HFFc6 (cell line): ENCODE measurements at regions not wholly inside any gene's neighbourhood (a gene's known extent, or its start where the extent isn't known, plus 50 kb on each side); places are given as distances from the start of the nearest gene placed in this dataset.
"Not testable (repeated sequence)": the region's sequence is repeated elsewhere in the genome, so short reads cannot be mapped to it uniquely, and the experiment has no call there.

ENCODE experiments used
- DNase-seq: peaks from one replicate; pipeline ENCODE4 v3.0.0-alpha.2; 2018
- H3K27ac Mint-ChIP-seq: 2 replicates; pipeline ENCODE4 v1.8.0; 2020; ENCODE audit warnings: mild to moderate bottlenecking, mixed read lengths
- H3K27me3 Mint-ChIP-seq: 2 replicates; pipeline ENCODE4 v1.8.0; 2021; ENCODE audit warnings: mild to moderate bottlenecking, moderate library complexity, mixed read lengths; ENCODE audit not compliant: insufficient read depth
- H3K36me3 Mint-ChIP-seq: 2 replicates; pipeline ENCODE4 v1.8.0; 2021; ENCODE audit warnings: low read depth, mixed read lengths
- H3K4me1 Mint-ChIP-seq: 2 replicates; pipeline ENCODE4 v1.8.0; 2020; ENCODE audit warnings: low read depth, mixed read lengths
- H3K4me3 Mint-ChIP-seq: 2 replicates; pipeline ENCODE4 v1.8.0; 2020; ENCODE audit warnings: mild to moderate bottlenecking, moderate library complexity, mixed read lengths
- H3K9me3 Mint-ChIP-seq: 2 replicates; pipeline ENCODE4 v1.8.0; 2020; ENCODE audit warnings: mild to moderate bottlenecking, mixed read lengths
- TF ChIP-seq, protein P1 (sequence below): fragments of 200-600 bp; sonication (generic); IDR thresholded peaks from 2 replicates; pipeline ENCODE4 v1.5.0; 2021; ENCODE audit warnings: antibody characterized with exemption, mild to moderate bottlenecking

DNA sequence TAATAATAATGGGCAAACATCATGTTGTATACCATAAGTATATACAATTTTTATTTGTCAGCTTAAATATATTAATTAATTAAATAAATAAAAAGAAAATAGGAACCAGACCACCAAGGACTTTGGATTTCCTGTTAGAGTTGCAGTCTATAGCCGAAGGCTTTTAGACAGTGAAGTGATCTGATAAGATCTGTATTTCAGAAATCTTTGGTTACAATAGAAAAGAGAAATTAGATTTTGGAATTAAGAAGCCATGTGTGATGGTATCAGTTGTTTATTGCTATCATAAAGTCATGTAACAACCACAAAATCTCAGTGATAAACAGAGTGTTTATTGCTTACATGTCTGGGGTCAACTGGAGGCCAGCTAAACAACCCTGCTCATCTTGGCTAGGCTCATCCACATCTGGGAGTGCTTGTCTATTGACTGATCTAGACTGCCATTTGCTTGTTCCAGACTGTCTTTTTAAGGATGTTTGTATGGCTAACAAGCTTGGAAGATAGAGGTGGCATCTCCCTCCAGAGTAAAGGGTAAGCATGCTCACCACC is 142.1 kb upstream of the USP9X start:
- no peaks in the 10 kb centered on the region for H3K36me3 Mint-ChIP-seq
- TF ChIP-seq, protein P1, sequence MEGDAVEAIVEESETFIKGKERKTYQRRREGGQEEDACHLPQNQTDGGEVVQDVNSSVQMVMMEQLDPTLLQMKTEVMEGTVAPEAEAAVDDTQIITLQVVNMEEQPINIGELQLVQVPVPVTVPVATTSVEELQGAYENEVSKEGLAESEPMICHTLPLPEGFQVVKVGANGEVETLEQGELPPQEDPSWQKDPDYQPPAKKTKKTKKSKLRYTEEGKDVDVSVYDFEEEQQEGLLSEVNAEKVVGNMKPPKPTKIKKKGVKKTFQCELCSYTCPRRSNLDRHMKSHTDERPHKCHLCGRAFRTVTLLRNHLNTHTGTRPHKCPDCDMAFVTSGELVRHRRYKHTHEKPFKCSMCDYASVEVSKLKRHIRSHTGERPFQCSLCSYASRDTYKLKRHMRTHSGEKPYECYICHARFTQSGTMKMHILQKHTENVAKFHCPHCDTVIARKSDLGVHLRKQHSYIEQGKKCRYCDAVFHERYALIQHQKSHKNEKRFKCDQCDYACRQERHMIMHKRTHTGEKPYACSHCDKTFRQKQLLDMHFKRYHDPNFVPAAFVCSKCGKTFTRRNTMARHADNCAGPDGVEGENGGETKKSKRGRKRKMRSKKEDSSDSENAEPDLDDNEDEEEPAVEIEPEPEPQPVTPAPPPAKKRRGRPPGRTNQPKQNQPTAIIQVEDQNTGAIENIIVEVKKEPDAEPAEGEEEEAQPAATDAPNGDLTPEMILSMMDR: no peak
- no peak for DNase-seq
- no peak overlapping the region for H3K4me3 Mint-ChIP-seq
- no peaks in the 10 kb centered on the region; the same call in 1 of the 2 replicates for H3K27me3 Mint-ChIP-seq
- peaks cover 19% of the 10 kb centered on the region for H3K4me1 Mint-ChIP-seq
- H3K9me3 Mint-ChIP-seq: no peaks in the 10 kb centered on the region
- no peak overlapping the region for H3K27ac Mint-ChIP-seq

DNA sequence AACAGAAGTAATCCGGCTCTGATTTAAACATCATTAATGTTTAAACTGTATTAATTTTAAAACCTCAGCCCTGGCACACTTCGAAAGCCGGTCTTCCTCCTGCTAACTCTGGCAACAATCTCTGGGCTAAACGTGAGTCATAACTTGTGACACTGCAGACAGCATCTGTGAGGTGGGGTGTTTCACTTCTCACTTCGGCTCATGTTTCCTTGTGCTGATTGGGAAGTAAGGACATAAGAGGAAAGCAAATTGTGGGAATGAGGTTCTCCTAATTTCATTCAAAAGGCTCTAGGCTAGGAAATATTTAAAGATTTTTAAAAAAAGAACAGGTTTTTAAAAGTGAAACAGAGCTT is 139.9 kb upstream of the USP9X start:
- peak; percentile 30 for DNase-seq
- Mint-ChIP-seq H3K27me3 (peaks cover 2% of the 10 kb centered on the region), H3K27ac (0 out of 2 replicates have a peak overlapping the region, but pooled peaks have one; percentile 8), H3K4me3 (peak overlapping the region; percentile 47), H3K9me3 (no peaks in the 10 kb centered on the region), H3K36me3 (no peaks in the 10 kb centered on the region), H3K4me1 (peaks cover 10% of the 10 kb centered on the region)
- TF ChIP-seq, protein P1: no peak

DNA sequence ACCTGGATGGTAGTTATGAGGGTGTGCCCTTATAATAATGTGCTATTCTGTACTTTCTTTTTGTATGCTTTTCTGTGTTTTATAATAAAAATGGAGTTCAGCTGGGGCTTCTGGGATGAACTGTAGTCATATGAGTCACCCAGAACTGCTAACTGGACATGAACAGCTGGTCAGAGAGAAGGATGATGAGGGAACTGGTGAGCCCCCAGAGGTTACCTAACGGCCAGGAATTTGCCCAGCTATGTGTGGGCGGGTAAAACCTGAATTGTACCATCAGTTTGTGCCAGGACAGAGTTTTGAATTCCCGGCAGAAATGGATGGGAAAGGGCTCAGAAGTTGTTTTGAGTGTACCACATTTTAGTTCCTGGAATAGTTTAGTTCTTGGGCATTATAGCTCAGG is 138.0 kb upstream of the USP9X start:
- Mint-ChIP-seq H3K36me3 (no peaks in the 10 kb centered on the region), H3K4me3 (no peak overlapping the region), H3K4me1 (peaks cover 10% of the 10 kb centered on the region), H3K9me3 (no peaks in the 10 kb centered on the region), H3K27ac (no peak overlapping the region), H3K27me3 (peaks cover 3% of the 10 kb centered on the region)
- TF ChIP-seq, protein P1: no peak
- peak; percentile 3 for DNase-seq

DNA sequence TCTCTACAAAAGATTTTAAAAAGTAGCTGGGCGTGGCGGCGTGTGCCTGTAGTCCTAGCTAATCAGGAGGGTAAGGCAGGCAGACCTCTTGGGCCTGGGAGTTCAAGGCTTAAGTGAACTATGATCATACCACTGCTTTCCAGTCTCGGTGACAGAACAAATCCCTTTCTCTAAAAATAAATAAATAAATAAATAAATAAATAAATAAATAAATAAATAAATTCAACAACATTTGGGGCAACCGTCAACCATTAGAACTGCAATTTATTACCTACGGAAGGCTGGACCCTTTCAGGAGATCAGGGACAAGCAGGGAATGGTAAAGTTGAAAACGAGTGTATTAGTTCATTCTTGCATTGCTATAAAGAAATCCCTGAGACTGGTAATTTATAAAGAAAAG is 136.2 kb upstream of the USP9X start:
- no peak overlapping the region for H3K4me3 Mint-ChIP-seq
- no peak overlapping the region for H3K27ac Mint-ChIP-seq
- TF ChIP-seq, protein P1: no peak
- no peaks in the 10 kb centered on the region for H3K9me3 Mint-ChIP-seq
- no peak for DNase-seq
- H3K36me3 Mint-ChIP-seq: no peaks in the 10 kb centered on the region
- peaks cover 3% of the 10 kb centered on the region for H3K27me3 Mint-ChIP-seq
- peaks cover 10% of the 10 kb centered on the region for H3K4me1 Mint-ChIP-seq

GRCh38 chrX:40950546-40950945 is 134.7 kb upstream of the USP9X start:
- Mint-ChIP-seq H3K27me3 (peaks cover 3% of the 10 kb centered on the region), H3K36me3 (no peaks in the 10 kb centered on the region)
- TF ChIP-seq, protein P1: no peak

DNA sequence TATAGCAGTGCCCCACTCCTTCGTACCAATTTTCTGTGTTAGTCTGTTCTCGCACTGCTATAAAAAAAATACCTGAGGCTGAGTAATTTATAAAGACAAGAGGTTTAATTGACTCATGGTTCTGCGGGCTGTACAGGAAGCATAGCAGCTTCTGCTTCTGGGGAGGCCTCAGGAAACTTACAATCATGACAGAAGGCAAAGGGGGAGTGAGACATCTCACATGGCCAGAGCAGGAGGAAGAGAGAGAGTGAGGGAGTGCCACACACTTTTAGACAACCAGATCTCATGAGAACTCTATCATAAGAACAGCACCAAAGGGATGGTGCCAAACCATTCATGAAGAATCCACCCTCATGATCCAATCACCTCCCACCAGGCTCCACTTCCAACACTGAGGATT is 133.8 kb upstream of the USP9X start:
- not testable (repeated sequence) for H3K36me3 Mint-ChIP-seq, H3K27ac Mint-ChIP-seq

More at GRCh38 chrX:40950546-40950945, 134.7 kb upstream of the USP9X start:
- H3K4me1 Mint-ChIP-seq: peaks cover 1% of the 10 kb centered on the region
- DNase-seq: no peak
- no peak overlapping the region for H3K27ac Mint-ChIP-seq
- no peaks in the 10 kb centered on the region for H3K9me3 Mint-ChIP-seq
- H3K4me3 Mint-ChIP-seq: no peak overlapping the region

More for the DNA sequence above, 133.8 kb upstream of the USP9X start:
- not testable (repeated sequence) for H3K4me3 Mint-ChIP-seq, H3K27me3 Mint-ChIP-seq, DNase-seq, H3K4me1 Mint-ChIP-seq, H3K9me3 Mint-ChIP-seq
